WTC11 (cell line): ENCODE measurements at regions not wholly inside any gene's neighbourhood (a gene's known extent, or its start where the extent isn't known, plus 50 kb on each side); places are given as distances from the start of the nearest gene placed in this dataset.

ENCODE experiments used
- ATAC-seq: fragments of 200-7000 bp; cut with Tn5 transposase; 2 replicates; pipeline ENCODE4 v1.10.0; 2021; ENCODE audit warnings: mild to moderate bottlenecking, moderate library complexity
- CTCF ChIA-PET: fragments of 300-600 bp; sonication (Branson Sonifier 250); formaldehyde crosslinking; loops from one replicate; lab custom pipeline; 2021; ENCODE audit warnings: antibody characterized with exemption; lab: Charles Lee
- POLR2A ChIA-PET: fragments of 350-600 bp; sonication (Branson Sonifier 250); formaldehyde crosslinking; loops from one replicate; lab custom pipeline; 2021; ENCODE audit warnings: antibody characterized with exemption; lab: Charles Lee
- DNase-seq: peaks from one replicate; pipeline ENCODE4 v3.0.0; 2021; ENCODE audit warnings: low spot score
- H3K27ac Mint-ChIP-seq: 2 replicates; pipeline ENCODE4 v1.8.0; 2021; ENCODE audit warnings: mixed read lengths
- H3K27me3 Mint-ChIP-seq: 2 replicates; pipeline ENCODE4 v1.8.0; 2021; ENCODE audit warnings: low read depth, mild to moderate bottlenecking, moderate library complexity, mixed read lengths
- H3K36me3 Mint-ChIP-seq: 2 replicates; pipeline ENCODE4 v1.8.0; 2021; ENCODE audit warnings: mixed read lengths
- H3K4me1 Mint-ChIP-seq: 2 replicates; pipeline ENCODE4 v1.8.0; 2022; ENCODE audit warnings: mixed read lengths
- H3K4me3 Mint-ChIP-seq: 2 replicates; pipeline ENCODE4 v1.8.0; 2021; ENCODE audit warnings: mild to moderate bottlenecking, moderate library complexity, mixed read lengths
- H3K9me3 Mint-ChIP-seq: 2 replicates; pipeline ENCODE4 v1.8.0; 2021; ENCODE audit warnings: mixed read lengths
- ARID4B ChIP-seq: sonication (generic); formaldehyde crosslinking; IDR thresholded peaks from 2 replicates; pipeline ENCODE4 v1.8.0; 2023; ENCODE audit warnings: missing genetic modification reagents, mild to moderate bottlenecking, borderline replicate concordance
- CREB1 ChIP-seq: sonication (generic); formaldehyde crosslinking; IDR thresholded peaks from 2 replicates; pipeline ENCODE4 v1.8.0; 2023; ENCODE audit warnings: mild to moderate bottlenecking, missing genetic modification reagents
- CTCF ChIP-seq: fragments of 200-600 bp; IDR thresholded peaks from 2 replicates; pipeline ENCODE4 v1.8.0; 2022; ENCODE audit warnings: antibody characterized with exemption
- E2F1 ChIP-seq: sonication (generic); formaldehyde crosslinking; IDR thresholded peaks from 2 replicates; pipeline ENCODE4 v1.8.0; 2022; ENCODE audit warnings: mild to moderate bottlenecking, missing genetic modification reagents
- FOXK1 ChIP-seq: sonication (generic); formaldehyde crosslinking; IDR thresholded peaks from 2 replicates; pipeline ENCODE4 v1.8.0; 2022; ENCODE audit warnings: mild to moderate bottlenecking, moderate library complexity, missing genetic modification reagents
- FOXP1 ChIP-seq: sonication (generic); formaldehyde crosslinking; IDR thresholded peaks from 2 replicates; pipeline ENCODE4 v1.8.0; 2022; ENCODE audit warnings: missing genetic modification reagents, mild to moderate bottlenecking, moderate library complexity, borderline replicate concordance
- FOXP4 ChIP-seq: sonication (generic); formaldehyde crosslinking; IDR thresholded peaks from 2 replicates; pipeline ENCODE4 v1.8.0; 2022; ENCODE audit warnings: mild to moderate bottlenecking, missing genetic modification reagents
- IRF2 ChIP-seq: sonication (generic); formaldehyde crosslinking; IDR thresholded peaks from 2 replicates; pipeline ENCODE4 v1.8.0; 2022; ENCODE audit warnings: low read depth, missing genetic modification reagents, borderline replicate concordance
- PRRX2 ChIP-seq: fragments of 250-450 bp; sonication (Bioruptor Pico); IDR thresholded peaks from 2 replicates; pipeline ENCODE4 v1.8.0; 2021; ENCODE audit warnings: mild to moderate bottlenecking
- RORB ChIP-seq: fragments of 250-450 bp; sonication (Bioruptor Pico); IDR thresholded peaks from 2 replicates; pipeline ENCODE4 v1.9.0; 2021; ENCODE audit warnings: mild to moderate bottlenecking
- SMAD3 ChIP-seq: sonication (generic); formaldehyde crosslinking; IDR thresholded peaks from 2 replicates; pipeline ENCODE4 v1.8.0; 2022; ENCODE audit warnings: missing genetic modification reagents, mild to moderate bottlenecking, borderline replicate concordance
- ZNF532 ChIP-seq: fragments of 250-450 bp; sonication (Bioruptor Pico); IDR thresholded peaks from 2 replicates; pipeline ENCODE4 v1.9.0; 2021; ENCODE audit warnings: mild to moderate bottlenecking, borderline replicate concordance
- ZNF671 ChIP-seq: fragments of 250-450 bp; sonication (Bioruptor Pico); IDR thresholded peaks from 2 replicates; pipeline ENCODE4 v1.8.0; 2021; ENCODE audit warnings: mild to moderate bottlenecking

- no peak for DNase-seq
- POLR2A ChIA-PET, result no interaction called here
- Mint-ChIP-seq H3K36me3 (peaks cover 51% of the 10 kb centered on the region), H3K27ac (no peak overlapping the region)
- TF ChIP-seq RORB (CRISPR knock-in tag), result no peak
- TF ChIP-seq CTCF, result 0 out of 2 replicates have a peak, but pooled peaks have one; percentile 44
- TF ChIP-seq, all 79 proteins: peak for 1
- Mint-ChIP-seq H3K4me1 (peaks cover 9% of the 10 kb centered on the region), H3K4me3 (no peak overlapping the region), H3K9me3 (peaks cover 49% of the 10 kb centered on the region), H3K27me3 (peaks cover 23% of the 10 kb centered on the region)
- CTCF ChIA-PET, result interaction anchor here (0.8 to 1.2 kb wide), 3 partner anchors 8 to 141 kb away, joined by 3 to 4 read pairs (median 3); no protein-coding TSS in a partner anchor
- 0 out of 2 replicates have a peak, but pooled peaks have one; percentile 22 for ATAC-seq
Observed at GRCh38 chr4:4726051-4726450, 133.4 kb upstream of the MSX1 start.

GRCh38 chr4:4724321-4724720 lies 135.1 kb upstream of the MSX1 start:
- Mint-ChIP-seq H3K9me3 (peaks cover 49% of the 10 kb centered on the region), H3K27ac (no peak overlapping the region), H3K4me1 (peaks cover 5% of the 10 kb centered on the region), H3K36me3 (peaks cover 51% of the 10 kb centered on the region), H3K4me3 (no peak overlapping the region), H3K27me3 (peaks cover 23% of the 10 kb centered on the region)
- CTCF ChIA-PET, result no interaction called here
- POLR2A ChIA-PET, result no interaction called here
- DNase-seq (no peak), ATAC-seq (no peak)
- TF ChIP-seq CREB1 (CRISPR knock-in tag) (no peak), FOXP1 (CRISPR knock-in tag) (no peak), PRRX2 (CRISPR knock-in tag) (no peak), IRF2 (CRISPR knock-in tag) (no peak), CTCF (no peak), ARID4B (CRISPR knock-in tag) (no peak), FOXP4 (CRISPR knock-in tag) (no peak), SMAD3 (CRISPR knock-in tag) (no peak), ZNF532 (CRISPR knock-in tag) (no peak), FOXK1 (no peak), E2F1 (CRISPR knock-in tag) (no peak), ZNF671 (CRISPR knock-in tag) (no peak)
